GM18873 (cell line): ENCODE measurements at regions not wholly inside any gene's neighbourhood (a gene's known extent, or its start where the extent isn't known, plus 50 kb on each side); places are given as distances from the start of the nearest gene placed in this dataset.

ENCODE experiments used
- ATAC-seq: cut with Tn5 transposase; IDR thresholded peaks from one replicate; pipeline ENCODE4 v1.9.1; 2021; ENCODE audit warnings: mild to moderate bottlenecking, moderate library complexity, moderate number of reproducible peaks; ENCODE audit not compliant: unreplicated experiment, low FRiP score

DNA sequence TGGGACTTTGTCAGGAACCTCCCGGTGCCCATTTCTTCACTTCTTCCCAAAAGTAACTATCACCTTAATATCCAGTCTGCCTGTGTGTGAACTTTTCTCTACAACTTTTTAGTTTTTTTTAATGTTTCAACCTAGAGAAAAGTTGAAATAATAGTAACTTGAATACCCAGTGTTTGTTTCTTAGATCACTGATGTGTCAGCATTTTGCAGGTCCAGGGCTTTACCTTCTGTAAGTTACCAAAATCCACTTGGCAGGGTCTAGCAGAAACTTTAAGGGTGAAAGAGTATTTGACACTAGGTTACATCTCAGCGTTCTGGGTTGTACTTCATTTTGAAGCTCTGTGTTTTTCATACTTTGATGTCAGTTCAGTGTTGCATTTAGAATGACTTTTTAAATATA lies 372.7 kb downstream of the ARL4A start:
- ATAC-seq, result no peak

DNA sequence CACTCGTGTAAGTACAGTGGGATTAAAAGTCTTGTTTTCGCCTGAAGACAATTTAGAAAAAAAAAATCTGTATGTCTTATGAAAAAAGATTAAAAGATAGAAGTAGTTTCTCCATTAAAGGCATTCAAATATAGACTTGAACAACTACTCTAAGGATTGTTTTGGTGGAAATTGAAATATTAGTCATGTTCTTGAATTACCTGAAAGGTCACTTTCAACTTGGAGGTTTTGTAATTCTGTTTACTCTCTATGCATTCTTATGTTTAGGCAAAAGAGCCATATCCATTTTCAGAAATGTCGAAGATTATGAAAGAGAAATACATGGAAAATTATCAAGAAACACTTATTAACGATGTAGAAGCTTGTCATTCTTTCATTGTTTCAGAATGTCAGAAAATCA lies 373.7 kb downstream of the ARL4A start:
- no peak for ATAC-seq

DNA sequence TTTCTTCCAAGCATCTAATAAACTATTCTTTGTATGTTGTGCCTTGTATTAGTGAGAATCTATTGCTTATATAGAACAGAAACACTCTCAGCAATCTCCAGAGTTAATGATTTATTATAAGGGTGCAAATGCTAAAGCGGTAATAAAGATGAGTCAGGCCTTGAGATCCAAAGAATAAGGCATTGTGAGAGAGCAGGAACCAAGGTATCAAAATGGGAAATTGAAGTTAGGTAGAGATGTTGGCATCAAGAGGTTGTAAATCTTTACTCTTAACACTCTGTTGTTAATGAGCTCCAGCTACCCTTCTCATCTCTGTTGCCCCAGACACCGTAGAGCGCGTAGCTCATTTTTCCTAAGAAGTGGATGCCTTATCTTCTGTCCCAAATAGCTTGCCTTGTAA lies 375.2 kb downstream of the ARL4A start:
- no peak for ATAC-seq

DNA sequence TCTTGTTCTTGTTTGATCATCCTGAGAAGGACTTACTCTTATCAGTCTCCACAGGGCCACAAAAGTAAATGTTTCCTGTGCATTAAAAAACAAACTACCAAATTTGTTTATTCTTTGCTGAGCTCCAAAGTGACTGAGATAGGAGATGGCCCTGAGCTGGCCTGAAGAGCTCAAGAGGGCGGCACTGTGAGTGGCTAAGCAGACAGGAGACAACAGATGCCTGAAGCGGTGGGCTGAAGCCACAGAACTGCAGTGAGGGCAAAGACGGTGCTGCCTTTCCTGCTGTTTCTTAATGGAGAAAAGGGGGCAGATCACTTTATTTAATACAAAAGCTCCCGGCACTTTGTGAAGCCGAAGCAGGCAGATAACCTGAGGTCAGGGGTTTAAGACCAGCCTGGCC lies 379.6 kb downstream of the ARL4A start:
- no peak for ATAC-seq

DNA sequence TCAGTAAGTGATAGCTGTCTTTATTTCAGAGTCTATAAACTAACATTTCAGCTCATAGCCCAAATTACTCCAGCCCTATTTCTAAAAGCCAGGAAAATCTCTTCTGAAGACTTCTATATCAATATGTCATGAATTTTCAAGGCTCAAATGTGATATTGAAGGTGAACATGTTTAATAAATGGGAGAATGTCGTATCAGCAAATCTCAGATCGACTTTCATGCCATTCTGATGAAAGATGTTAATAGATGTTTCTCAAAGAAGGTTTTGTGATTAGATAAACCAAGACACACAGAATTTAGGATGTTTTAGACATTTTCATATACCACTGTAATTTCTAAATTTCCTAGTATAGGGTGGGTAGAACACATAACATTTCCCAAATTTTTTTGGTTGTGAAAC lies 380.6 kb downstream of the ARL4A start:
- ATAC-seq, result no peak

DNA sequence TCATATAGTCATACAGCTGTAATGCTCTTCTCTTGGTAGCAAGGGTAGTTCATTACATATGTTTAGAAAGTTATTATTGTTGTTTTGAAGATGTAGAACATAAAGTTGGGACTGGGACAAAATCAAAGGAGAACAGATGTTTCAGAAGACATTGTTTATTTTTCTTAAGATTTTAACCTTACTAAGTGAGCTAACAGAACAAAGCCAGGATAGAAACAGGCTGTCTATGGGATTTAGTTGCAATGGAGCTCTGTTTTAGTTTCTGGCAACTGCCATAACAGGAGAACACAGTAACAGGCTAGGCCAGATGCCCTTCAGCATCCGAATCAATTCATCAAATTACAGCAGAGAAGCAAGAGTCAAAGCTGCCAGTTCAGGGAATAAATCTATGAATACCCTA lies 382.4 kb downstream of the ARL4A start:
- ATAC-seq, result no peak

- no peak for ATAC-seq
Measured at GRCh38 chr7:13072014-13072413, 384.6 kb downstream of the ARL4A start.

DNA sequence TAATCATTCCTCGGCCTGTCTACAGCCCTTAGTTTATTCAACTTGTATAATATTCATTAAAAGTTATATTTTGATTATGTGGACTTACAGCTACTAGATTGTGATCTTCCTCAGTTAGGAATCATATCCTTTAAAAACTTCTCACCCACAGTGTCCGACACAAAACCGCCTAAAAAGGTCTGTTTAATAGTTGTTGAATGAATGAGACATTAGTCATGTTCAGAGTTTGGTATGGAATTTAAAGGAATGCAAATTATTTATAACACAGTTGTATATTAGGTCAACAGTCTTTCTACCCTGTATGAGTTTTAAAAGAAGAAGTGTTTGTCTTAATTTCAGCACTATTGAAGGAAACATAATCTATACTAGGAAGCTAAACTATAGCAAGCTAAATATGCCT lies 390.0 kb downstream of the ARL4A start:
- no peak for ATAC-seq

GRCh38 chr7:13078105-13078504 lies 390.7 kb downstream of the ARL4A start:
- no peak for ATAC-seq

DNA sequence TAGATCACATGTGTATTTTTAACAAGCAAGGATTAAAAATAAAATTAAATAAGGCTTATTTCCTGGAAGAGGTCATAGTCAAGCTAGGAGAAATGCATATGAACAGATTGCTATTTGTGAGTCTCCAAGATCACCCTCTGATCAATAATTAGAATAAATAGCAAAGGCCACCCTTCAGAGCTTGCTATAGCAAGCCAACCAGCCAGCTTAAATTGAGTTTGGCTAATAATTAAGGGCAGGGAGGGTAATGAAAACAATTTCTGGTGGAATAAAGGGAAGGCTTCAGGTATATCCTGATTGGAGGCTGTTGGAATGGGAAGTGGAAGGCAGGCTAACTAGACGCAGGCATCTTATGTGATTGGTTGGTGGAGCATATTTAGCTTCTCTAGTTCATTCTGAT lies 403.5 kb downstream of the ARL4A start:
- no peak for ATAC-seq

DNA sequence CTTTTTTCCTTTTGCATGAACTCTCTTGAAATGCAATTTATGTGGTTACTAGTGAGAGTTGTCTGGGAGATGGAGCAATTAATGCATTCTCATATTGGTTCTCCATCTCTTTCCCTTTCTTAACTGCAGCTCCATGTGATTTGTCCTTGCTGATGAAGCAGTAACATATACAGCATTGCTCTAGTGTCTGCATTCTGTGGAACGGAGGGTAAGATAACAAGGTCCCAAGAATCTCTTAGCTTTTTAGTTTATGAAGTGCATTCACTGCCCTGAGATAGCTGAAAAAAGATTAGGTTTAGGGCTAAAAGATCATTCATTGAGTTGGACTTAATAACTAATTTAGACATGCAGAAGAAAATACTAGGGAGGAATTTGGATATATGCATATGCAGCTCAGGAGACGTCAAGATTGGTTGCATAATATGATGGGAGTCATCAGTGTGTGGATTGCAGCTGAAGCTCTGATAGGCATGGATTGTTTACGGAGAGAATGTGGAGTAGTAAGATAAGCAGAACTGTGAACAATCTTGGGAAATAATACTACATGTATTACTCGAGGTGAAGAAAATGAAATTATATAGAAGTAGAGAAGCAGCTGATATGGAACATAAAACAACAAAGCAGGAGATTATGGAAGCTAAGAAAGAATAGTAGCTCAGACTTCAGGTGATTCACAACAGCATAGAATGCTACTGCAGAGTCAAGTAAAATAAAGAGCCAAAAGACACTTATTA lies 404.7 kb downstream of the ARL4A start:
- ATAC-seq, result no peak

- no peak for ATAC-seq
Measured at GRCh38 chr7:13092708-13093005, 405.2 kb downstream of the ARL4A start.

- no peak for ATAC-seq
Measured at GRCh38 chr7:13093160-13093559, 405.7 kb downstream of the ARL4A start.

DNA sequence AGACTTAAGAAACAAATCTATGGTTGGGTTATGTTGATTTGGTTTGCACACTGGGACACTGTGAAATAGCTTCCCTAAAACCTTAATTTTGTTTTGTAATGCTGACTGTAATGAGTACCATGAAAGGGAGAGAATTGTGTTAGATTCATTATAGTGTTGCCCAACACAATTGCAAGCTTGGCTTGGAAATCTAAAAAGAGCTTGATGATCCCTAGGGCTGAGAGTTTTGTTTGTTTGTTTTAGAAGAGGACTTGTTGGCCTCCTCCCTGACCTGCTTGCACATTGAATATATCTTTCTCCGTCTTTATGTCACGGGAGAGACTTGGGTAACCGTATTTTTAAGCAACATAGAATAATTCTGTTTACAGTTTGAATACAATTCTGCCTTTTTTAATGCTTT lies 410.1 kb downstream of the ARL4A start:
- no peak for ATAC-seq

DNA sequence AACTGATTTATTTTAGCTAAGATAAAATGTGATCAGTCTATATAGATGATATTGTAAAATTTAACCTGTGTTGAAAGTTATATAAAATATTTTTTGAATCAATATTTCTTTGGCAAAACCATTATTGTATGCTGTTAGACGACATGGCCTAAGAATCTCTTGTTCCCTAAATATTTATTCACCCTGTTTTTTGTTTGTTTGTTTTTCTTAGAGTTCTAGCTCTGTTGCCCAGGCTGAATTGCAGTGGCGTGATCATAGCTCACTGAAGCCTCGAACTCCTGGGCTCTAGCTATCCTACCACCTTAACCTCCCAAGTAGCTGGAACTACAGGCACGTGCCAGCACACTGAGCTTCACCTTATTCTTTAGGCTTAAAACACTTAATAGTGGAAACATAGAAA lies 410.7 kb downstream of the ARL4A start:
- no peak for ATAC-seq

DNA sequence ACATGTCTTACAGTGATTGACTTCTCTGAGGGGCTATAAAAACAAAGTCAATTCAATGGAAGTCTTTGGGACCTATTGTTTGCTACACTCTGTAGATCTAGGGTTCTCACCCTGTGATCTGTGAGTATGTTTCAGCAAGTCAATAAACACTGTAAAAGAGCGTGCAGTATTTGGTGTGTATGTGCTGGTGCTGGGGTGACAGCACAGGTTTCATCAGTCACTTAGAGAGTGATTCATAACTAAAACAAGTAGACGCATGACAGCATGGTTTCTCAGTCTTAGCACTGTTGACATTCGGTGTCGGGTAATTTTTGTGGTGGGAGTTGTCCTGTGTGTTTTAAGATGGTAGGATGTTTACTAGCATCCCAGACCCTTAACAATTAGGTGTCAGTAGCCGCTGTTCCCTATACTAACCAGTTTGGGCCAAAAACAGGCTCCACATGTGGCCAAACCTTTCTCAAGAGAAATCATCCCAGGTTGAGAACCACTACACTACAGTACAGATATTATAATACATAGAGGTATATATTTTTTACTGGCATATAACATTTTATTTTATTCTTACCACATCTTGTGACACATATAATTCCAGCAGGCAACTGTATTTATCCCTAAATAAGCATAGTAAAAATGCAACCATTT lies 411.8 kb downstream of the ARL4A start:
- no peak for ATAC-seq

- ATAC-seq, result no peak
Measured at GRCh38 chr7:13104128-13104527, 416.7 kb downstream of the ARL4A start.

DNA sequence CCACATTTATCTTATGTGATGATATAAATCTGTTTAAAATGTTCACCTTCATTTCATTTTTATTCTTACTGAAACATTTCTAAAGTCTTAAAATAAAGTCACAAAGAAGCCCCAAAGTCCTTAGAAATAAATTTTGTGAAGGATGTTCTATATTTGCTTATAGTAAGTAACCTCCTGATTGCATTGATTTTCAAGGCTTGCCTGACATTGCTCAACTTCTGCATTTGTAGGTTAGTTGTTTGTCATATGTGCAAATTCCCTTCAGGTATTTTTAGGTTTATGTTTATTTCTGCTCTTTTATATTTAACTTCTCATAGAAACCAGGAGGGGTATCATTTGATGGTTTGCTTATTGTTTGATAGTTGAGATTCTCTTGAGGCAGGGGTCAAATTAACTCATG lies 417.8 kb downstream of the ARL4A start:
- no peak for ATAC-seq

DNA sequence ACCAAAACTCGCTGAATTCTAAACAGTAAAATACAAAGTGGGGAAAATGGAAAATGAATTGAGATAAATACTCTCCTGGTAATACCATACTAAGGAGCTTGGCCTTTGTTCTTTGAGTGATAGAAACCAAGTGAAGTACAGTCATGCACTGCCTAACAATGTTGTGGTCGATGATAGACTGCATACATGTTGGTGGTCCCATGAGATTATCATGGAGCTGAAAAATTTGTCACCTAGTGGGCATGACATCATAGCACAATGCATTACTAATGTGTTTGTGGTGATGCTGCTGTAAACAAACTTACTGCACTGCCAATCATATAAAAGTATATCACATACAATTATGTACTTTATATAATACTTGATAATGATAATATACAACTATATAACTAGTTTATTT lies 419.1 kb downstream of the ARL4A start:
- ATAC-seq, result no peak

GRCh38 chr7:13107291-13107690 lies 419.9 kb downstream of the ARL4A start:
- ATAC-seq, result no peak

DNA sequence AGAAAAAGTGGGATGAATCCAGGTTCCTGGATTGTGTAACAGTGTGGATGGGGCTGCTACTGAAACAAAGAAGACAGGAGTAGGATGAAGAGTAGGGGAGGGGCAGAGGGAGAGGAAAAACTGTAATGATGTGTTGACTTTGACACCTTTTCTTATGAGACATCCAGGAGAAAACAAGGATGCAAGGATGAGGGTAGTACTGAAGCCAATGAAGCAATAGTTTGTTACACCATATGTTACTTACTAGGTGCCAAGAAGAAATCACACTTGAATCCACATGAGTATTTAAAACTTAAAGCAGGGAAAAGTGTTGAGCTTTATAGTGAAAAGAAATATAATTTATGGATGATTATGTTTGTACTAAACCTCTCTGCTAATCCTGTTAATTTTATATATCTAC lies 420.6 kb downstream of the ARL4A start:
- no peak for ATAC-seq

DNA sequence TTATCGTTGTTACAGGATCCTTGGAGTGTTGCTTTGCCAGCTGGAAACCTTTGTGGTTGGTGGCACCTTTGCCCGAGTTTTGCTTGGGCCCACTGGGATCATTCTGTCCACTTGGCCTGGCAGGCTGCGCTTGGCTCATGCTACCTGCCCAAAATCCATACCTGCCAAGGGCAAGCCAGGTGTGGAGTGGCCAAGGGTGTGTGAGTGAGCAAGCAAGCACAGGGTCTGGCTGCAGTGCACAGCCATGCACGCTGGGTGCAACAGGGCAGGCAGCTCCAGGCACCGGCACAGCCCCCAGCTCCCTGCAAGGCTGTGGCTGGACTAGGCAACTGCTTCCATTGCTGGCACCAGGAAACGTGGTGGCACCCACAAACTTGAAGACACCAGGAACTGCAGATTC lies 421.8 kb downstream of the ARL4A start:
- no peak for ATAC-seq

DNA sequence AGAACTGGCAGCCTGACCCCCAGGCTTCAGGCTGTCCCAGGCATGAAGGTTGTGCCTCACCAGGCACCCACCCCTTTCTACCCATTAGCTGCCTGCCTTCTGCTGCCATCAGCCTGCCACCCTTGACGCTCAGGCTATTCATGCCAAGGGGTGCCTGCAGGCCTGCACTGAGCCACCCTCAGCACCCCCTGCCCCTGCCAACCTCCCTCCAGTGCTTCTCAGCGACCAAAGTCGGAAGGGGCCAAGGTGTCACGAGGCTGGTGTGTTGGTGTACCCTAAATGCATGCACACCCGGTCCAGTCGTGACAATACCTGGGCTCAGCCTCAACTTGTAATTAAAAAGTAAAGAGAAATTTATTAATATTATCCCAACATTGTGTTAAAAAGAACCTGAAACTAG lies 422.7 kb downstream of the ARL4A start:
- no peak for ATAC-seq
